Body of pancreas (tissue), 4 donors: ENCODE measurements at regions not wholly inside any gene's neighbourhood (a gene's known extent, or its start where the extent isn't known, plus 50 kb on each side); places are given as distances from the start of the nearest gene placed in this dataset.

Experiments
- ATAC-seq: fragments of 150-250 bp; one replicate; pipeline ENCODE4 v1.9.1; 2016
- DNase-seq, 4 donors: peaks; one replicate each; pipeline ENCODE4 v3.0.0-alpha.2; 2019
- H3K27ac ChIP-seq, 4 donors: fragments of 200-600 bp; sonication (generic); 1 replicate in 3 of 4; 2 replicates in 1 of 4; pipeline versions ENCODE4 v1.5.1 to v1.6.1; 2016 to 2019; ENCODE audit warnings: mild to moderate bottlenecking in 1 of 4, mixed read lengths in 1 of 4, moderate library complexity in 1 of 4
- H3K27me3 ChIP-seq, 2 donors: fragments of 200-600 bp; sonication (generic); one replicate each; pipeline ENCODE4 v1.6.0; 2016; ENCODE audit warnings: mild to moderate bottlenecking in 1 of 2
- H3K36me3 ChIP-seq, 2 donors: fragments of 200-600 bp; sonication (generic); replicated peaks in 1 of 2; 2 replicates each; pipeline ENCODE4 v1.5.1; 2016; ENCODE audit warnings: low read depth in 2 of 2; ENCODE audit not compliant: insufficient read depth in 1 of 2
- H3K4me1 ChIP-seq: fragments of 200-600 bp; sonication (generic); one replicate; pipeline ENCODE4 v1.6.0; 2016
- H3K4me3 ChIP-seq, 2 donors: fragments of 200-600 bp; sonication (generic); 1 replicate in 1 of 2; 2 replicates in 1 of 2; pipeline ENCODE4 v1.5.1; 2016 to 2019
- H3K9me3 ChIP-seq, 3 donors: fragments of 200-600 bp; sonication (generic); 1 replicate in 2 of 3; 2 replicates in 1 of 3; pipeline ENCODE4 v1.5.1; 2016
- POLR2A ChIP-seq, 3 donors: fragments of 450-650 bp; IDR thresholded peaks; one replicate each; pipeline ENCODE4 v1.6.1; 2016; ENCODE audit warnings: antibody characterized with exemption in 3 of 3, mild to moderate bottlenecking in 2 of 3
- WGBS, 2 donors: methylation state at CpG; one replicate each; pipeline ENCODE4 v1.1.5; 2017; 5-methylcytosine and 5-hydroxymethylcytosine counted together
- intact Hi-C: fragments of 100-400 bp; cut with DNase I; formaldehyde crosslinking; loops from one replicate; pipeline ENCODE4 v1.15.1; 2023
- TF ChIP-seq, protein P1 (sequence below), 7 experiments: fragments of 450-650 bp in 4 of 7; fragments of 200-600 bp in 3 of 7; sonication (generic) in 3 of 7; IDR thresholded peaks; one replicate each; pipeline ENCODE4 v1.5.1; 2016 to 2019; ENCODE audit warnings: antibody characterized with exemption in 7 of 7

DNA sequence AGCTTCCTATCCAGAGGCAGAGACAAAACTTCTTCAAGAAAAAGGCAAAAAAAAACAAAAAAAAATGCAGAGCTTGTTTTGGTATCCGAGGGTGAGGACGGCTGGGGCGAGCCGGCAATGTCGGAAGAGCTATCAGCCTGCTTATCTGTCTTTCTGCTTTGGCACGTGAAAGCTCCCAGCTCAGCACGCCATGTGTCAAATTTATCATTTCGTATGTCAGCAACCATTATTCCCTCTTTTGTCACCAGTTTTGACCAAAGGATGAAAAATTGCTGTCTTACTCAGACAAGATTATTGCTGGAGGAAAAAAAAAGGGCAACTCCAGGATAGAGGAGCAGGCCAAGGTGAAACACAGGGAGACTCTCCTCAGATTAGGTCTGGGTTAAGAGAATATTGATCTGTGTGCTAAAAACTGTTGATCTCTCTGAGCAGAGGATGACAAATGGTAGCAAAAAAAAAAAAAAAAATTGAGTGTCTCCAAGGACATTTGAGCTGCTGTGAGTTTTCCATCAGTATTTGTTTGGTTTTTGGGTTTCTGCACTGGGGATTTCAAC is 532.0 kb upstream of the POU3F3 start:
- WGBS, 2 donors = 1% methylated on average over 8 of the region's 8 CpGs
- H3K36me3 ChIP-seq = no peaks in the 10 kb centered on the region
- H3K4me3 ChIP-seq = no peak overlapping the region
- ATAC-seq (no peak), DNase-seq (peak in 1 of 4 donors; percentile 5)
- intact Hi-C loops = no loop called here
- H3K27ac ChIP-seq = peak overlapping the region in 1 of 4 donors; percentile 44
- TF ChIP-seq, protein P1, sequence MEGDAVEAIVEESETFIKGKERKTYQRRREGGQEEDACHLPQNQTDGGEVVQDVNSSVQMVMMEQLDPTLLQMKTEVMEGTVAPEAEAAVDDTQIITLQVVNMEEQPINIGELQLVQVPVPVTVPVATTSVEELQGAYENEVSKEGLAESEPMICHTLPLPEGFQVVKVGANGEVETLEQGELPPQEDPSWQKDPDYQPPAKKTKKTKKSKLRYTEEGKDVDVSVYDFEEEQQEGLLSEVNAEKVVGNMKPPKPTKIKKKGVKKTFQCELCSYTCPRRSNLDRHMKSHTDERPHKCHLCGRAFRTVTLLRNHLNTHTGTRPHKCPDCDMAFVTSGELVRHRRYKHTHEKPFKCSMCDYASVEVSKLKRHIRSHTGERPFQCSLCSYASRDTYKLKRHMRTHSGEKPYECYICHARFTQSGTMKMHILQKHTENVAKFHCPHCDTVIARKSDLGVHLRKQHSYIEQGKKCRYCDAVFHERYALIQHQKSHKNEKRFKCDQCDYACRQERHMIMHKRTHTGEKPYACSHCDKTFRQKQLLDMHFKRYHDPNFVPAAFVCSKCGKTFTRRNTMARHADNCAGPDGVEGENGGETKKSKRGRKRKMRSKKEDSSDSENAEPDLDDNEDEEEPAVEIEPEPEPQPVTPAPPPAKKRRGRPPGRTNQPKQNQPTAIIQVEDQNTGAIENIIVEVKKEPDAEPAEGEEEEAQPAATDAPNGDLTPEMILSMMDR (IDR thresholded peaks at IDR 0.05) = no peak
- no peak for TF ChIP-seq POLR2A (IDR thresholded peaks at IDR 0.05)
- peaks cover 12% of the 10 kb centered on the region for H3K4me1 ChIP-seq
- no peaks in the 10 kb centered on the region for H3K9me3 ChIP-seq
- H3K27me3 ChIP-seq = no peaks in the 10 kb centered on the region

DNA sequence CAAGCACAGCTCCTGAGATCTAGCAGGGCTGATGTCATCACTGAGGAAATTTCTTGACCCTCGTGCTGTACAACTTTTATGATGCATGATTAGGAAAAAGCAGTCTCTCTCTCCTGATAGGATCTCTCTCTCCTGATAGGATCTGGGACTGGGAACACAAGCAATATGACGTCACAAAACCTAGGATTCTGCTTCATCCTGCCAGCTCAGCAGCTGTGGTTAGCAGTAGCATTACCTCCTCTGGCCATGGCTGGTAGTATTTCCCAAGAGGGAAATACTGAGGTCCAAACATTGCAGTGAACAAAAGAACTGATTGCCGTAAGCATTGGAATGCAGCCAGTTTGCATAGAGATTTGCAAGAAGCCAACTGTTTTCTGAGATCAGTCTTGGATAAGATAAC is 521.2 kb upstream of the POU3F3 start:
- no peaks in the 10 kb centered on the region for H3K9me3 ChIP-seq
- WGBS, 2 donors = 20 to 23% methylated on average over 3 of the region's 3 CpGs
- H3K36me3 ChIP-seq = no peaks in the 10 kb centered on the region
- TF ChIP-seq, protein P1 (IDR thresholded peaks at IDR 0.05) = no peak
- TF ChIP-seq POLR2A (IDR thresholded peaks at IDR 0.05) = no peak
- ATAC-seq (peak; percentile 40), DNase-seq (peak in 1 of 4 donors; percentile 15)
- H3K27ac ChIP-seq = no peak overlapping the region
- H3K4me1 ChIP-seq = no peaks in the 10 kb centered on the region
- intact Hi-C loops = no loop called here
- no peak overlapping the region for H3K4me3 ChIP-seq
- H3K27me3 ChIP-seq = no peaks in the 10 kb centered on the region

DNA sequence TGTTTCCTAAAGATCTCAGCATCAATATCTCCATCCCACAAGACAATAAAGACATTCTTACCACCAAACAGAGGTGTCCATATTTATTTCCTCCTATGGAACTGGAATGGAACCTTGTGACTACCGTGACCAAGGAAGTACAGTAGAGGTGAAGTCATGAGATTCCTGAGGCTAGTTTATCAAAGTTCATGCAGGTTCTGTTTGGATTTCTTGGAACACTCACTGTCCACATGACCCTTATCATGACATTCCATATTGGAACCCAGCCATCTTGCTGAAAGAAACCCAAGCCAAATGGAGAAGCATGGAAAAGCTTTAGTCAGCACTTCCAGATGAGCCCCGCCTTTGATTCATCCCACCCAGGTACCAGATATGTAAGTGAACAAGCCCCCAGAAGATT is 516.0 kb upstream of the POU3F3 start:
- DNase-seq (peak in 1 of 4 donors; percentile 11), ATAC-seq (peak; percentile 45)
- no peak overlapping the region for H3K27ac ChIP-seq

GRCh38 chr2:104340162-104340561 is 513.8 kb upstream of the POU3F3 start:
- 35 to 48% methylated on average over 4 of the region's 4 CpGs for WGBS, 2 donors
- intact Hi-C loops = no loop called here
- Histone ChIP-seq H3K36me3 (no peaks in the 10 kb centered on the region), H3K4me1 (peaks cover 12% of the 10 kb centered on the region), H3K27me3 (no peaks in the 10 kb centered on the region), H3K27ac (peak overlapping the region in 2 of 4 donors; percentile 19 to 57), H3K9me3 (no peaks in the 10 kb centered on the region), H3K4me3 (no peak overlapping the region)
- ATAC-seq (peak; percentile 88), DNase-seq (peak in 2 of 4 donors; percentile 33 to 38)
- TF ChIP-seq POLR2A (IDR thresholded peaks at IDR 0.05) = no peak
- TF ChIP-seq, protein P1 (IDR thresholded peaks at IDR 0.05) = no peak

More for the DNA sequence above, 516.0 kb upstream of the POU3F3 start:
- Histone ChIP-seq H3K27me3 (no peaks in the 10 kb centered on the region), H3K4me1 (peaks cover 12% of the 10 kb centered on the region), H3K4me3 (no peak overlapping the region), H3K36me3 (no peaks in the 10 kb centered on the region), H3K9me3 (no peaks in the 10 kb centered on the region)
- intact Hi-C loops = no loop called here
- 11 to 25% methylated on average over 2 of the region's 2 CpGs for WGBS, 2 donors
- TF ChIP-seq POLR2A (IDR thresholded peaks at IDR 0.05) = no peak
- TF ChIP-seq, protein P1 (IDR thresholded peaks at IDR 0.05) = no peak
